GM19043 (cell line): ENCODE measurements at regions not wholly inside any gene's neighbourhood (a gene's known extent, or its start where the extent isn't known, plus 50 kb on each side); places are given as distances from the start of the nearest gene placed in this dataset.
A peak's percentile ranks its signal among the peaks of the same experiment; 100 is the strongest.

Source experiments
- ATAC-seq: cut with Tn5 transposase; IDR thresholded peaks from one replicate; pipeline ENCODE4 v1.9.1; 2021; ENCODE audit warnings: low read depth; ENCODE audit not compliant: unreplicated experiment

- ATAC-seq: no peak
These were observed 294.6 kb downstream of the ANXA1 start for GRCh38 chr9:73446306-73446705.

GRCh38 chr9:73451003-73451402 lies 299.3 kb downstream of the ANXA1 start:
- ATAC-seq: no peak

GRCh38 chr9:73459817-73460216 lies 308.2 kb downstream of the ANXA1 start:
- no peak for ATAC-seq

GRCh38 chr9:73468716-73469115 lies 317.1 kb downstream of the ANXA1 start:
- ATAC-seq: no peak

GRCh38 chr9:73470766-73471165 lies 319.1 kb downstream of the ANXA1 start:
- ATAC-seq: no peak

- ATAC-seq: no peak
These were observed 322.4 kb downstream of the ANXA1 start for GRCh38 chr9:73474002-73474600.

GRCh38 chr9:73474625-73475024 lies 323.0 kb downstream of the ANXA1 start:
- no peak for ATAC-seq

GRCh38 chr9:73494894-73495293 lies 343.2 kb downstream of the ANXA1 start:
- ATAC-seq: no peak

- ATAC-seq: no peak
These were observed 346.1 kb downstream of the ANXA1 start for GRCh38 chr9:73497796-73498195.

GRCh38 chr9:73515216-73515615 lies 363.6 kb downstream of the ANXA1 start:
- ATAC-seq: no peak

GRCh38 chr9:73523391-73523790 lies 371.7 kb downstream of the ANXA1 start:
- no peak for ATAC-seq

- no peak for ATAC-seq
These were observed 373.7 kb downstream of the ANXA1 start for GRCh38 chr9:73525350-73525749.

GRCh38 chr9:73527521-73527920 lies 375.9 kb downstream of the ANXA1 start:
- no peak for ATAC-seq

- no peak for ATAC-seq
These were observed 377.3 kb downstream of the ANXA1 start for GRCh38 chr9:73528926-73529325.

GRCh38 chr9:73529666-73530065 lies 378.0 kb downstream of the ANXA1 start:
- ATAC-seq: no peak

GRCh38 chr9:73531051-73531532 lies 379.4 kb downstream of the ANXA1 start:
- no peak for ATAC-seq

GRCh38 chr9:73531658-73532057 lies 380.0 kb downstream of the ANXA1 start:
- ATAC-seq: peak; percentile 52

- no peak for ATAC-seq
These were observed 381.3 kb downstream of the ANXA1 start for GRCh38 chr9:73532985-73533384.

GRCh38 chr9:73536403-73536802 lies 384.7 kb downstream of the ANXA1 start:
- no peak for ATAC-seq

- no peak for ATAC-seq
These were observed 385.9 kb downstream of the ANXA1 start for GRCh38 chr9:73537561-73537960.

- ATAC-seq: no peak
These were observed 388.3 kb downstream of the ANXA1 start for GRCh38 chr9:73539881-73540390.

- no peak for ATAC-seq
These were observed 390.3 kb downstream of the ANXA1 start for GRCh38 chr9:73541923-73542322.

GRCh38 chr9:73543727-73544126 lies 392.1 kb downstream of the ANXA1 start:
- ATAC-seq: no peak
